ENCODE measurements at regions not wholly inside any gene's neighbourhood (a gene's known extent, or its start where the extent isn't known, plus 50 kb on each side); places are given as distances from the start of the nearest gene placed in this dataset.

GRCh38 chr3:109532257-109533216, 195.2 kb upstream of the DPPA4 start:
- DNase-seq (ENCODE audit: insufficient read length, low spot score) (no peak), FAIRE-seq (peak; percentile 65)
- no peak for TF ChIP-seq POLR2A (IDR thresholded peaks at IDR 0.05; ENCODE audit: low read depth, low read length)

DNA sequence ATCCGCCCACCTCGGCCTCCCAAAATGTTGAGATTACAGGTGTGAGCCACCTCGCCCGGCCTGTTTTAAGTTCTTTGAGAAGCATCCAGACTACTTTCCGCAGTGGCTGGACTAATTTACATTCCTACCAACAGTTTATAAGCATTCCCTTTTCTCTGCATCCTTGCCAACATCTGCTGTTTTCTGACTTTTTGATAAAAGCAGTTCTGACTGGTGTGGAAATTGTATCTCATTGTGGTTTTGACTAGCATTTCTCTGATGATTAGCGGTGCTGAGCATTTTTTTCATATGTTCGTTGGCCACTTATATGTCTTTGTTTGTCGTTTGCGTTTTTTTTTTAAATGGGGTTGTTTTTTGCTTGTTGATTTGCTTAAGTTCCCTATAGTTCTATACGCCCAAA, 208.4 kb upstream of the DPPA4 start:
- TF ChIP-seq POLR2A (IDR thresholded peaks at IDR 0.05; ENCODE audit: low read depth, low read length): no peak
- DNase-seq (ENCODE audit: insufficient read length, low spot score) (no peak), FAIRE-seq (no peak)

GRCh38 chr3:109548192-109548938, 211.0 kb upstream of the DPPA4 start:
- no peak for FAIRE-seq
- DNase-seq (ENCODE audit: insufficient read length, low spot score): no peak
- TF ChIP-seq POLR2A (IDR thresholded peaks at IDR 0.05; ENCODE audit: low read depth, low read length): no peak

- no peak for DNase-seq (ENCODE audit: insufficient read length, low spot score)
- no peak for TF ChIP-seq POLR2A (IDR thresholded peaks at IDR 0.05; ENCODE audit: low read depth, low read length)
- no peak for FAIRE-seq
Observed at GRCh38 chr3:109553591-109554371, 216.4 kb upstream of the DPPA4 start.

- no peak for FAIRE-seq
- no peak for DNase-seq (ENCODE audit: insufficient read length, low spot score)
- no peak for TF ChIP-seq POLR2A (IDR thresholded peaks at IDR 0.05; ENCODE audit: low read depth, low read length)
Observed at GRCh38 chr3:109559389-109559788, 222.0 kb upstream of the DPPA4 start.

- no peak for TF ChIP-seq POLR2A (IDR thresholded peaks at IDR 0.05; ENCODE audit: low read depth, low read length)
- FAIRE-seq (no peak), DNase-seq (ENCODE audit: insufficient read length, low spot score) (no peak)
Observed at GRCh38 chr3:109563149-109563548, 225.8 kb upstream of the DPPA4 start.

GRCh38 chr3:109569135-109569846, 231.9 kb upstream of the DPPA4 start:
- TF ChIP-seq POLR2A (IDR thresholded peaks at IDR 0.05; ENCODE audit: low read depth, low read length): no peak
- FAIRE-seq: no peak
- DNase-seq (ENCODE audit: insufficient read length, low spot score): no peak

DNA sequence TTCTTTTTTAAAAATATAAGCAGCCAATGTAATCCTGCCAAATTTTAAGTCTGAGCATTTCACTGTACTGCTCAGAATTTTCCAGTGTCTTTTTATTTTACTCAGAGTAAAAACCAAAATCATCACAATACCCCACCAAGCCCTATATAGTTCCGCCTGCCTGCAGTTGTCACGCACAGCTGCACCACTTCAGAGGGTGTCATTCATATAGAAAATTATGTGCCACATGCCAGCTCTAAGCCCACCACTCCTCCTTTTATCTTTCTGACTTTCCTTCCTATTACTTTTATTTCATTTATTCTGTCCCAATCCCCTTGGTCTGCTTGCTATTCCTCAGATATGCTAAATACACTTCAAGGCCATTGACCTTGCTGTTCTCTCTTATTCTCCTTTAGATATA, 233.1 kb upstream of the DPPA4 start:
- no peak for TF ChIP-seq POLR2A (IDR thresholded peaks at IDR 0.05; ENCODE audit: low read depth, low read length)
- FAIRE-seq: no peak
- DNase-seq (ENCODE audit: insufficient read length, low spot score): no peak

DNA sequence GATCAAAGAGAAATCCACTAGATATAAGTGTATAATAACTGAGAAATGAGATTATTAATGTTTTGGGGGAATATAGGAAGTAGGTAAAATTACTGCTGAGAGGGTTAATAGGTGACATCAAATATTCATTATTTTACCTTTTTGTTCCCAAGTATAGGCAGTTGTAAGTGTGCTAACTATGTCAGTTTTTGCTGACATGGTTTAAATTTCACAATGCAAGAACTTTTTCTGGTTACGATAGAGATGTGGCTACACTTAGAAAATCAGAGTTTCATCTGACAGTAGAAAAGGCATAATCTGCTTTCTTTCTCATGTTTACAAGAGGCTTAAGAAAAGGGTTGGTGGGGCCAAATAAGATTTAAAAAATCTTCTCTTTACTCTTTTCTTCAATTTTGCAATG, 235.0 kb upstream of the DPPA4 start:
- no peak for FAIRE-seq
- DNase-seq (ENCODE audit: insufficient read length, low spot score): no peak
- TF ChIP-seq POLR2A (IDR thresholded peaks at IDR 0.05; ENCODE audit: low read depth, low read length): no peak

DNA sequence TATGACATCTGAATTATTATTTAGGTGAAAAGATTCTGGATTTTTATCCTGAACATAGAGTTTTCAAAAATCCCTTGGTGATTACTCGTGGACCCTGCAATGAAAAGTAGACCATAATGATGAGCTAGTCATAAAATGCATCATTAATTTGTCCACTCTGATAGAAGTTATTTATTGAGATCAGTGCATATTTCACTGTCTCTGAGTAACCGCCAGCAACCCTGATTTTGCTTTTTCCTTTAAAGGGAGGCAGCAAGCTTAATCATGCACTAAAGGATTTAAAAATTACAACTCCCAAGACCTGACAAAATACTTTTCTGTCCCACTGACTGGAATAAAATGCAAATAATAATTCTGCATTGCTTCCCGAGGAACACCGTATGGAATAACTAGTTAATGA, 259.6 kb upstream of the DPPA4 start:
- no peak for TF ChIP-seq POLR2A (IDR thresholded peaks at IDR 0.05; ENCODE audit: low read depth, low read length)
- DNase-seq (ENCODE audit: insufficient read length, low spot score) (no peak), FAIRE-seq (no peak)

DNA sequence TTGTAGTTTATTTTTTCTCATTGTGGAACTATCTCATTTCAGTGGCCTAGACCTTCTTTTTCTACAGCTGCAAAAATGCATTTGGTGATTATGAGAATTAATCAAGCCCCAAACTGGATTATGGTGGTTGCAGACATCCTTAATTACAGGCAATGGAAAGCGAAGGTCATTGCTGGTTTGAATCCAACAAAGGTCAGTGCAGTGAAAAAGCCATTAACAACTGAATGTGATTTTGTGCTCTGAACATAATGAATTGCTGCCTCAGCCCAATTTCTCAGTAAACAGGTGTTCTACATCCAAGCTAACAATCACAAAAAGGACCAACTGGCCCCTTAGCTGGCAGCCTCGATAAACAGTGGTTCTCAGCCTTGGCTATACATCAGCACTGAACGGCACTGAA, 260.1 kb upstream of the DPPA4 start:
- FAIRE-seq: no peak

GRCh38 chr3:109607897-109608296, 270.6 kb upstream of the DPPA4 start:
- DNase-seq (ENCODE audit: insufficient read length, low spot score) (no peak), FAIRE-seq (no peak)
- no peak for TF ChIP-seq POLR2A (IDR thresholded peaks at IDR 0.05; ENCODE audit: low read depth, low read length)

More for the DNA sequence above, 260.1 kb upstream of the DPPA4 start:
- no peak for DNase-seq (ENCODE audit: insufficient read length, low spot score)
- no peak for TF ChIP-seq POLR2A (IDR thresholded peaks at IDR 0.05; ENCODE audit: low read depth, low read length)

GRCh38 chr3:109608574-109608973, 271.2 kb upstream of the DPPA4 start:
- no peak for TF ChIP-seq POLR2A (IDR thresholded peaks at IDR 0.05; ENCODE audit: low read depth, low read length)
- FAIRE-seq (no peak), DNase-seq (ENCODE audit: insufficient read length, low spot score) (no peak)

Measured in H54 (cell line).